ENCODE measurements at regions not wholly inside any gene's neighbourhood (a gene's known extent, or its start where the extent isn't known, plus 50 kb on each side); places are given as distances from the start of the nearest gene placed in this dataset.

GRCh38 chrX:9147086-9147485, 113.2 kb upstream of the FAM9B start:
- TF ChIP-seq CTCF (IDR thresholded peaks at IDR 0.05; ENCODE audit: insufficient read depth, missing control alignments), result no peak
- DNase-seq (ENCODE audit: insufficient read length, low spot score) (no peak), FAIRE-seq (no peak)

GRCh38 chrX:9147726-9148125, 113.8 kb upstream of the FAM9B start:
- no peak for TF ChIP-seq CTCF (IDR thresholded peaks at IDR 0.05; ENCODE audit: insufficient read depth, missing control alignments)
- DNase-seq (ENCODE audit: insufficient read length, low spot score) (no peak), FAIRE-seq (no peak)

GRCh38 chrX:9148615-9149399, 114.9 kb upstream of the FAM9B start:
- FAIRE-seq (no peak), DNase-seq (ENCODE audit: insufficient read length, low spot score) (no peak)
- no peak for TF ChIP-seq CTCF (IDR thresholded peaks at IDR 0.05; ENCODE audit: insufficient read depth, missing control alignments)

- no peak for DNase-seq (ENCODE audit: insufficient read length, low spot score)
- TF ChIP-seq CTCF (IDR thresholded peaks at IDR 0.05; ENCODE audit: insufficient read depth, missing control alignments), result no peak
- FAIRE-seq, result no peak
Measured at GRCh38 chrX:9149501-9150245, 115.7 kb upstream of the FAM9B start.

- no peak for DNase-seq (ENCODE audit: insufficient read length, low spot score)
- FAIRE-seq, result no peak
- TF ChIP-seq CTCF (IDR thresholded peaks at IDR 0.05; ENCODE audit: insufficient read depth, missing control alignments), result no peak
Measured at GRCh38 chrX:9151772-9152307, 117.9 kb upstream of the FAM9B start.

GRCh38 chrX:9153300-9153699, 119.4 kb upstream of the FAM9B start:
- DNase-seq (ENCODE audit: insufficient read length, low spot score), result no peak
- no peak for TF ChIP-seq CTCF (IDR thresholded peaks at IDR 0.05; ENCODE audit: insufficient read depth, missing control alignments)
- FAIRE-seq, result no peak

GRCh38 chrX:9158611-9159010, 124.7 kb upstream of the FAM9B start:
- FAIRE-seq, result no peak
- no peak for TF ChIP-seq CTCF (IDR thresholded peaks at IDR 0.05; ENCODE audit: insufficient read depth, missing control alignments)

More at GRCh38 chrX:9158611-9159010, 124.7 kb upstream of the FAM9B start:
- DNase-seq (ENCODE audit: insufficient read length, low spot score), result no peak
